Occipital lobe (tissue), 1 donor: ENCODE measurements at regions not wholly inside any gene's neighbourhood (a gene's known extent, or its start where the extent isn't known, plus 50 kb on each side); places are given as distances from the start of the nearest gene placed in this dataset. TPM values are rescaled to one million over a fixed set of nuclear protein-coding genes. Genes with fewer than 3 reads are reported as not detected.

Experiments used
- small RNA-seq: library from RNA; depleted of rRNA; stranded (forward); fragments of <200 nt; gene quantifications from one replicate; pipeline ENCODE3, GENCODE V24; 2014

Small RNAs in the stretch of these regions (small RNA-seq; reads per million reads assigned to genes)
- gene RNA5SP430, result not detected
